ENCODE measurements at regions not wholly inside any gene's neighbourhood (a gene's known extent, or its start where the extent isn't known, plus 50 kb on each side); places are given as distances from the start of the nearest gene placed in this dataset.

- TF ChIP-seq EP300 (IDR thresholded peaks at IDR 0.05; ENCODE audit: borderline replicate concordance in 1 of 2, control insufficient read depth in 1 of 2, low read depth in 2 of 2, low read length in 2 of 2) = no peak
- TF ChIP-seq RBBP5 (conservative IDR thresholded peaks at IDR 0.05) = no peak
- TF ChIP-seq SMAD1 (IDR thresholded peaks at IDR 0.05; ENCODE audit: low read depth, partially characterized antibody) = no peak
- TF ChIP-seq ZZZ3 (IDR thresholded peaks at IDR 0.05; ENCODE audit: control insufficient read depth, insufficient read length, low read depth) = no peak
- TF ChIP-seq TCF3 (IDR thresholded peaks at IDR 0.05; ENCODE audit: borderline replicate concordance, insufficient read depth, low read depth, low read length) = no peak
- no peak for TF ChIP-seq SREBF2 (IDR thresholded peaks at IDR 0.05; ENCODE audit: low read length)
- no peak for TF ChIP-seq GATAD2B (conservative IDR thresholded peaks at IDR 0.05; ENCODE audit: low read depth)
Observed at GRCh38 chr2:212649646-212650045, 111.0 kb upstream of the ERBB4 start (continued).

GRCh38 chr2:212646698-212647366 lies 108.2 kb upstream of the ERBB4 start:
- Histone ChIP-seq H3K9me3 (replicated peaks; ENCODE audit: control insufficient read depth, insufficient read depth, low read length) (no peaks in the 10 kb centered on the region), H3K36me3 (ENCODE audit: control insufficient read depth in 2 of 2, insufficient read depth in 2 of 2, low read length in 1 of 2) (no peaks in the 10 kb centered on the region), H3K4me2 (ENCODE audit: control insufficient read depth, insufficient read depth) (no peak overlapping the region), H3K4me1 (ENCODE audit: control insufficient read depth, insufficient read depth, low read length) (no peaks in the 10 kb centered on the region), H3K27ac (ENCODE audit: control insufficient read depth, insufficient read depth) (no peak overlapping the region), H3K27me3 (replicated peaks in 1 of 2; ENCODE audit: control insufficient read depth in 2 of 2, insufficient read depth in 2 of 2, low read length in 1 of 2) (no peaks in the 10 kb centered on the region; a peak in 1 of 4 replicates), H3K9ac (ENCODE audit: control insufficient read depth, insufficient read depth, low read length) (no peak overlapping the region), H3K79me2 (ENCODE audit: control insufficient read depth, insufficient read depth, low read length) (no peaks in the 10 kb centered on the region), H4K20me1 (ENCODE audit: control insufficient read depth, insufficient read depth) (no peaks in the 10 kb centered on the region), H2AFZ (ENCODE audit: control insufficient read depth, low read depth, low read length) (no peak overlapping the region), H3K4me3 (no peak overlapping the region)
- ChIA-PET POLR2A (no interaction called here), SMC1A (ENCODE audit: uncharacterized antibody, unreplicated experiment) (no interaction called here), CTCF (no interaction called here), RAD21 (ENCODE audit: unreplicated experiment) (interaction anchor here (0.6 kb wide), 1 partner anchor 64 kb away, joined by 3 read pairs; no protein-coding TSS in a partner anchor)
- DNase-seq (ENCODE audit: low read depth, low spot score) = no peak
- intact Hi-C loops (cut with micrococcal nuclease; ENCODE audit: unreplicated experiment) (no loop called here), in situ Hi-C loops (cut with MboI) (no loop called here)
- no peak for TF ChIP-seq RB1 (IDR thresholded peaks at IDR 0.05; ENCODE audit: borderline replicate concordance)
- TF ChIP-seq SMAD1 (IDR thresholded peaks at IDR 0.05; ENCODE audit: low read depth, partially characterized antibody) = no peak
- no peak for TF ChIP-seq ZNF384 (IDR thresholded peaks at IDR 0.05; ENCODE audit: borderline replicate concordance, low read depth, low read length)
- no peak for TF ChIP-seq ZNF622 (IDR thresholded peaks at IDR 0.05)
- TF ChIP-seq PAX5 (IDR thresholded peaks at IDR 0.05; ENCODE audit: borderline replicate concordance, low read depth, low read length) = no peak
- ATAC-seq = no peak
- no peak for FAIRE-seq
- WGBS (ENCODE audit: insufficient coverage, insufficient replicate concordance, low lambda C conversion rate, missing lambda C conversion rate) = 0% methylated on average over 3 of the region's 3 CpGs
- BruUV-seq (replicated peaks) = no TSS peak

Data from GM12878 (cell line).